BJ (cell line): ENCODE measurements at regions not wholly inside any gene's neighbourhood (a gene's known extent, or its start where the extent isn't known, plus 50 kb on each side); places are given as distances from the start of the nearest gene placed in this dataset.
"Not testable (repeated sequence)": the region's sequence is repeated elsewhere in the genome, so short reads cannot be mapped to it uniquely, and the experiment has no call there.

Experiments
- CTCF ChIA-PET: fragments of 350-600 bp; formaldehyde crosslinking; extraction: SDS; loops from one replicate; lab custom pipeline; 2021; ENCODE audit warnings: antibody characterized with exemption, inconsistent platforms; lab: Yijun Ruan, JAX
- POLR2A ChIA-PET: fragments of 300-600 bp; sonication (Branson Sonifier 250); formaldehyde crosslinking; extraction: SDS; loops from one replicate; lab custom pipeline; 2021; ENCODE audit warnings: antibody characterized with exemption; lab: Charles Lee
- DNase-seq: peaks from one replicate; pipeline ENCODE4 v3.0.0-alpha.2; 2011; ENCODE audit warnings: low read depth
- H3K27me3 ChIP-seq: 2 replicates; pipeline ENCODE4 v1.6.0; 2011; ENCODE audit warnings: low read length; ENCODE audit not compliant: control insufficient read depth, insufficient read depth
- H3K36me3 ChIP-seq: 2 replicates; pipeline ENCODE4 v1.5.1; 2011; ENCODE audit warnings: low read length; ENCODE audit not compliant: control insufficient read depth, insufficient read depth
- H3K4me3 ChIP-seq: 2 replicates; pipeline ENCODE4 v1.5.1; 2011; ENCODE audit warnings: low read depth, mild to moderate bottlenecking, control low read depth, low read length
- CTCF ChIP-seq: IDR thresholded peaks from 2 replicates; pipeline ENCODE4 v1.5.1; 2011; ENCODE audit warnings: low read depth, mild to moderate bottlenecking, control low read depth, inconsistent platforms, low read length, moderate library complexity; ENCODE audit not compliant: insufficient read depth

GRCh38 chr7:65285906-65286864 is 87.5 kb upstream of the ZNF92 start:
- no peak for DNase-seq
- H3K4me3 ChIP-seq: no peak overlapping the region
- POLR2A ChIA-PET: no interaction called here
- no peak for TF ChIP-seq CTCF
- CTCF ChIA-PET: interaction anchor here (1.3 kb wide), 2 partner anchors 21 to 22 kb away, joined by 4 to 5 read pairs; no protein-coding TSS in a partner anchor
- no peaks in the 10 kb centered on the region for H3K36me3 ChIP-seq
- no peaks in the 10 kb centered on the region for H3K27me3 ChIP-seq

GRCh38 chr7:65285241-65285640 is 88.4 kb upstream of the ZNF92 start:
- CTCF ChIA-PET, POLR2A ChIA-PET, H3K4me3 ChIP-seq, DNase-seq, H3K36me3 ChIP-seq, H3K27me3 ChIP-seq: not testable (repeated sequence)

DNA sequence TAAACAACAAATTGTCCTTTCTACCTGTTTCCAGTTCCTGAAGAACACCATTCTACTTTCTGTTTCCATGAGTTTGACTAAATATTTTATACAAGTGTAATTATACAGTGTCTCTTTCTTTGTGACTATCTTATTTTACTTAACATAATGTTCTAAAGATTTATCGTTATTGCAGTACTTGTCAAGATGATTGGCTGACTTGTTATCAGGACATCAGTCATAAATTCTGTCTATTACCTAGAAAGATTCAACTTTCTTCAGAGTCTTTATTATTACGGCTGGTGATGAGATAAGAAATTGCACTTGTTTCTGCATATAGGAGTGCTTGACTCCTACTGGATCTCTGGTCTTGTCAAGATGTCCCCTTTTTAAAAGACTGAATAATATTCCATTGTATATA is 93.9 kb upstream of the ZNF92 start:
- ChIA-PET POLR2A (no interaction called here), CTCF (no interaction called here)
- DNase-seq: no peak
- no peaks in the 10 kb centered on the region for H3K27me3 ChIP-seq
- H3K4me3 ChIP-seq: no peak overlapping the region
- no peak for TF ChIP-seq CTCF
- H3K36me3 ChIP-seq: no peaks in the 10 kb centered on the region

- no peak overlapping the region for H3K4me3 ChIP-seq
- CTCF ChIA-PET: no interaction called here
- POLR2A ChIA-PET: no interaction called here
- TF ChIP-seq CTCF: no peak
- H3K27me3 ChIP-seq: no peaks in the 10 kb centered on the region
- DNase-seq: no peak
- H3K36me3 ChIP-seq: no peaks in the 10 kb centered on the region
These were observed 96.8 kb upstream of the ZNF92 start for GRCh38 chr7:65276822-65277221.

- H3K36me3 ChIP-seq, CTCF ChIA-PET, POLR2A ChIA-PET, H3K27me3 ChIP-seq, H3K4me3 ChIP-seq, DNase-seq: not testable (repeated sequence)
These were observed 102.2 kb upstream of the ZNF92 start for GRCh38 chr7:65271502-65271901.

- CTCF ChIA-PET: no interaction called here
- DNase-seq: no peak
- TF ChIP-seq CTCF: no peak
These were observed 104.4 kb upstream of the ZNF92 start for GRCh38 chr7:65269150-65269856.

More at GRCh38 chr7:65269150-65269856, 104.4 kb upstream of the ZNF92 start:
- Histone ChIP-seq H3K4me3 (peak overlapping the region; percentile 17), H3K36me3 (no peaks in the 10 kb centered on the region), H3K27me3 (peaks cover 3% of the 10 kb centered on the region; the same call in 1 of the 2 replicates)
- POLR2A ChIA-PET: no interaction called here
